RWPE1 (cell line): ENCODE measurements at regions not wholly inside any gene's neighbourhood (a gene's known extent, or its start where the extent isn't known, plus 50 kb on each side); places are given as distances from the start of the nearest gene placed in this dataset.

ENCODE experiments used
- CTCF ChIA-PET: fragments of 350-600 bp; sonication (Branson Sonifier 250); formaldehyde crosslinking; extraction: SDS; loops from one replicate; lab custom pipeline; 2021; lab: Yijun Ruan, JAX
- POLR2A ChIA-PET: fragments of 400-600 bp; formaldehyde crosslinking; extraction: SDS; loops from one replicate; lab custom pipeline; 2020; ENCODE audit warnings: antibody characterized with exemption; ENCODE audit not compliant: low non-redundant PET; lab: Yijun Ruan, JAX
- DNase-seq: peaks from one replicate; pipeline ENCODE4 v3.0.0; 2012; ENCODE audit warnings: low spot score
- H3K27ac ChIP-seq: fragments of 450-650 bp; 2 replicates; pipeline ENCODE4 v1.5.1; 2017
- TF ChIP-seq, protein P1 (sequence below): fragments of 450-650 bp; conservative IDR thresholded peaks from 2 replicates; pipeline ENCODE4 v1.5.1; 2017; ENCODE audit warnings: low read depth, mild to moderate bottlenecking

DNA sequence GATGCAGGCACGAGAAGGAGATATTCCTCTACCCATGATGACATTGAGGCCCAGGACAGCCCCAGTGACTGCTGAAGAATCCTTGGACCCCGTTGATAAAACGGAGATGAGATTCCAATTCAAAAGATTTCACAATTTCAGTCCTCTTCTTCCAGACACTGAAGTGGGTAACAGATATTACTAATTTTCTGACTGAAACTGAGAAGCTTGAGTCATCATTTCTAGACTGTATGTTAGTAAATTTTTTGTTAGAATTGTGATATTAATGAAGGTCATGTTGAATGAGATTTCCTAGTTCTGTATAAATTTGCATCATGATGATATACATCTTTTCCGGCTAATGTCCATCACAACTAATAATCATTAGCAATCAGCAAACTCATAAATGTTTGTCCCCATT is 185.8 kb downstream of the CHRM3 start:
- TF ChIP-seq, protein P1, sequence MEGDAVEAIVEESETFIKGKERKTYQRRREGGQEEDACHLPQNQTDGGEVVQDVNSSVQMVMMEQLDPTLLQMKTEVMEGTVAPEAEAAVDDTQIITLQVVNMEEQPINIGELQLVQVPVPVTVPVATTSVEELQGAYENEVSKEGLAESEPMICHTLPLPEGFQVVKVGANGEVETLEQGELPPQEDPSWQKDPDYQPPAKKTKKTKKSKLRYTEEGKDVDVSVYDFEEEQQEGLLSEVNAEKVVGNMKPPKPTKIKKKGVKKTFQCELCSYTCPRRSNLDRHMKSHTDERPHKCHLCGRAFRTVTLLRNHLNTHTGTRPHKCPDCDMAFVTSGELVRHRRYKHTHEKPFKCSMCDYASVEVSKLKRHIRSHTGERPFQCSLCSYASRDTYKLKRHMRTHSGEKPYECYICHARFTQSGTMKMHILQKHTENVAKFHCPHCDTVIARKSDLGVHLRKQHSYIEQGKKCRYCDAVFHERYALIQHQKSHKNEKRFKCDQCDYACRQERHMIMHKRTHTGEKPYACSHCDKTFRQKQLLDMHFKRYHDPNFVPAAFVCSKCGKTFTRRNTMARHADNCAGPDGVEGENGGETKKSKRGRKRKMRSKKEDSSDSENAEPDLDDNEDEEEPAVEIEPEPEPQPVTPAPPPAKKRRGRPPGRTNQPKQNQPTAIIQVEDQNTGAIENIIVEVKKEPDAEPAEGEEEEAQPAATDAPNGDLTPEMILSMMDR: no peak
- DNase-seq: no peak
- CTCF ChIA-PET: no interaction called here
- no peak overlapping the region for H3K27ac ChIP-seq
- POLR2A ChIA-PET: no interaction called here

DNA sequence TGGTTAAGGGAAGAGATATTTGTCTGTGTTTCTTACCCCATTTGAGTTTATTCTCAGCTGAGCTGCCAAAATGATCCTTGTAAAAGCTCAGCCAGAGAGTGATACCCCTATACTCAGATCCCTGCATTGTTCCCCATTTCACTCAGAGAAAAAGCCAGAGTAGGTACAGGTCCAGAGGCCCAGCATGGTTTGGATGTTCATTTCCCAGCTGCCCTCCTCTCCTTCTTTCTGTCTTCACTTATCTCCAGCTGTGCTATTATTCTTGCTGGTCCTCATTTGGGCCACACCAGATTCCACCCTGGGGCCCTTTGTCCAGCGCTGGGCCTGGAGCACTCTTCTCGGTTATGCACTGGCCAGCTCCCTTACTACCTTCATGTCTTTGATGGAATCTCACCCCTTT is 187.7 kb downstream of the CHRM3 start:
- no peak for DNase-seq
- no peak overlapping the region for H3K27ac ChIP-seq
- TF ChIP-seq, protein P1: no peak
- POLR2A ChIA-PET: no interaction called here
- CTCF ChIA-PET: no interaction called here

DNA sequence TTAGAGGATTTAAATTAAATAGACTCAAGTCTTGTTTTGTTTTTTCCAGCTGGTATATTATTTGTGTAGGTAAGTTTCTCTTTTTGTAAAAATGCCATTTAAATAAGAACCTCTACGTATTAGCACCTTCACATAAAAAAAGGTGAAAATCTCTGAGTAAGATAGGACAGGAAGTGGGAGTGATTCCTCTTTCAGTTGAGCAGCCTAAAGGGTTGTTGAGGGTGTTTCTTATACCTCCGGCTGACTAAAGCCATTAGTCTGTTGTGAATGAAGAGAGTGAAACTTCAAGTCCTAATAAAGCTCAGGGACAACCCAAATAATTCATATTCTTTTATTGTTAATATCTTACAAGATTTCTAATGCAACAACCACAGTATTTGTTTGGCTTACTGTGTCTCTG is 188.7 kb downstream of the CHRM3 start:
- H3K27ac ChIP-seq: no peak overlapping the region
- CTCF ChIA-PET: interaction anchor here (0.6 kb wide), 1 partner anchor 50 kb away, joined by 3 read pairs; no protein-coding TSS in a partner anchor
- no peak for DNase-seq
- TF ChIP-seq, protein P1: no peak
- POLR2A ChIA-PET: no interaction called here

DNA sequence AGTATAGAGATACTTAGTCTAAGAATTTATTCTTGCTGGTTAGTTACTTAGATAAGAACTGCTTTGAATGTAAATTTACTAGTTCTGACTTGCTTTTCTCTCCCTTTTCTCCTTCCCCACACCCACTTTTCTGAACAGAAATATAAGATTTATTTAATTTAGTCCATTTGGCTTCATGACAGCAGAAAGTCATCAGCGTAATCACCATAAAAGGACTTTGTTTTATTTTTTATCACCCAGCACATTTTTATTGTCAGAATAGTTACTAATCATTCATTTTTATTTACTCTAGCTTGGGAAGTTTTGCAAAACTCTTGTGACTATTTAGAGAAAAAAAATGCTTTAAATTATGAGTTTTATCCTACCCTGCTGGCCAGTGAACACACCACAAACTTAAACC is 197.2 kb downstream of the CHRM3 start:
- CTCF ChIA-PET: no interaction called here
- POLR2A ChIA-PET: no interaction called here
- TF ChIP-seq, protein P1: no peak
- DNase-seq: no peak
- no peak overlapping the region for H3K27ac ChIP-seq

DNA sequence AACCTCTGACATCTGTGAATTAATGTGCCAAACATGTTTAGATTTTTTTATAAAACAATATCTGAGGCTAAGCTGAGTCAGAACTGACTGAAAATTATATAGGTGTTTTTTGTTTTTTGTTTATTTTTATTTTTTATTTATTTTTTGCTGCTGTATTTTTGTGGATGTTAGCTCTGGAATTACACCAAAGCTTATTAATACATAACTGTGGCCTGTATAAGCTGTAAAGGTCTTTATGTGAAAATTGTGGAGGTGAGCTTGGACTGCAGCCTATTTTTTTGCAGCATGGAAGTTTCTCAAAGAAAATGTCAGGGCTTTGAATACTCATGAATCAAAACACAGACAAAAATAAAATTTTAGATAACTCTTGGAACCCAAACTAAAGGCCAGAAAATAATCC is 199.8 kb downstream of the CHRM3 start:
- DNase-seq: no peak
- ChIA-PET CTCF (interaction anchor here (0.7 kb wide), 1 partner anchor 27 kb away, joined by 3 read pairs; no protein-coding TSS in a partner anchor), POLR2A (no interaction called here)
- H3K27ac ChIP-seq: no peak overlapping the region
- TF ChIP-seq, protein P1: no peak

DNA sequence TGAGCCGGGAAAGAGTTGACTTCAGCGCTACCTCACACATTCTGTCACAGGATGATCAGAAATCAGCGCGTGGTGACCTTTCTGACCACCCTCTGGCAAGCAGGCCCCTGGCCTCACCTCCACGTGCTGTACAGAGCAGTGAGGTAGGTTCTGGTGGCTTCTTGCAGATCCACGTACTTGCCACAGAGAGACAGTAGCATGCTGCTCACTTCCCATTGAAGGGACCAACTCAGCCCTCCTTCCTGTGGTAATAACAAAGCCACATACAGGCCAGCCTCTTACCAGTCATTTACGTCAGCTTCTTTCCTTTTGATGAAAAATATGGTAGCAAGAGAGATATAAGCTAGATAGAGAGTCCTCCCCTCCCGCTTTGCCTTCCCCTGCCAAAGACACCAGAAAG is 200.7 kb downstream of the CHRM3 start:
- TF ChIP-seq, protein P1: no peak
- POLR2A ChIA-PET: no interaction called here
- CTCF ChIA-PET: no interaction called here
- no peak overlapping the region for H3K27ac ChIP-seq
- DNase-seq: no peak
